HepG2 (cell line): ENCODE measurements at regions not wholly inside any gene's neighbourhood (a gene's known extent, or its start where the extent isn't known, plus 50 kb on each side); places are given as distances from the start of the nearest gene placed in this dataset.

Source experiments
- ATAC-seq: fragments of 200-7000 bp; cut with Tn5 transposase; 3 replicates; pipeline ENCODE4 v1.9.1; 2020; ENCODE audit warnings: mild to moderate bottlenecking, moderate library complexity
- BruUV-seq: library from RNA; stranded (reverse); fragments of 400-500 nt; replicated peaks from 2 replicates; lab custom pipeline; 2021; lab: Mats Ljungman, UMichigan
- CTCF ChIA-PET: fragments of 300-600 bp; formaldehyde crosslinking; extraction: SDS; loops from one replicate; lab custom pipeline; 2021; ENCODE audit warnings: low total read pairs, inconsistent platforms, low intra/inter-chr PET ratio; lab: Yijun Ruan, JAX
- POLR2A ChIA-PET: fragments of 350-600 bp; sonication (Branson Sonifier 250); formaldehyde crosslinking; loops from one replicate; lab custom pipeline; 2020; ENCODE audit warnings: antibody characterized with exemption, inconsistent platforms; lab: Yijun Ruan, JAX
- DNase-seq: peaks from one replicate; pipeline ENCODE4 v3.0.0-alpha.2; 2015; ENCODE audit warnings: low spot score
- FAIRE-seq: peaks from 3 replicates; lab custom pipeline; 2011; peaks lifted over from hg19 to GRCh38; lab: Jason Lieb, UNC
- H2AFZ ChIP-seq: one replicate; pipeline ENCODE4 v1.6.1; 2011; ENCODE audit warnings: low read length, inconsistent platforms
- H3K27ac ChIP-seq: fragments of 300-600 bp; 3 replicates; pipeline ENCODE4 v1.8.0; 2011; ENCODE audit warnings: mixed run types, mild to moderate bottlenecking, mixed read lengths, low read length, inconsistent platforms; ENCODE audit not compliant: insufficient read depth; ENCODE audit errors: extremely low read length
- H3K27me3 ChIP-seq, 2 experiments: fragments of 200-600 bp in 1 of 2; 2 replicates in 1 of 2; 3 replicates in 1 of 2; pipeline versions ENCODE4 v1.6.0 to v1.8.0; 2011; ENCODE audit warnings: low read length in 2 of 2, mild to moderate bottlenecking in 2 of 2, moderate library complexity in 2 of 2, inconsistent platforms in 1 of 2; ENCODE audit not compliant: insufficient read depth in 2 of 2, control insufficient read depth in 1 of 2
- H3K36me3 ChIP-seq, 2 experiments: fragments of 200-600 bp in 1 of 2; replicated peaks in 1 of 2; 2 replicates in 1 of 2; 3 replicates in 1 of 2; pipeline versions ENCODE4 v1.5.1 to v1.8.0; 2011; ENCODE audit warnings: low read length in 2 of 2, inconsistent platforms in 1 of 2; ENCODE audit not compliant: insufficient read depth in 2 of 2, control insufficient read depth in 1 of 2
- H3K4me1 ChIP-seq: 2 replicates; pipeline ENCODE4 v1.5.1; 2012; ENCODE audit warnings: low read length, inconsistent platforms; ENCODE audit not compliant: insufficient read depth
- H3K4me2 ChIP-seq: 2 replicates; pipeline ENCODE4 v1.6.0; 2011; ENCODE audit warnings: low read depth, low read length, inconsistent platforms
- H3K4me3 ChIP-seq, 3 experiments: fragments of 200-600 bp in 1 of 3; sonication (generic), shearing (Covaris generic) in 1 of 3; replicated peaks in 1 of 3; 2 replicates each; pipeline ENCODE4 v1.5.1; 2011 to 2016; ENCODE audit warnings: low read length in 3 of 3, inconsistent platforms in 2 of 3, low read depth in 2 of 3, mild to moderate bottlenecking in 2 of 3, control low read depth in 1 of 3, mixed read lengths in 1 of 3; ENCODE audit not compliant: insufficient read depth in 1 of 3
- H3K79me2 ChIP-seq: one replicate; pipeline ENCODE4 v1.6.1; 2011; ENCODE audit warnings: low read length, inconsistent platforms; ENCODE audit not compliant: insufficient read depth
- H3K9ac ChIP-seq: 2 replicates; pipeline ENCODE4 v1.6.0; 2011; ENCODE audit warnings: mild to moderate bottlenecking, low read depth, low read length, inconsistent platforms; ENCODE audit not compliant: insufficient read depth
- H3K9me3 ChIP-seq: 2 replicates; pipeline ENCODE4 v1.5.1; 2012; ENCODE audit warnings: mild to moderate bottlenecking, low read length
- H4K20me1 ChIP-seq: 2 replicates; pipeline ENCODE4 v1.6.0; 2011; ENCODE audit warnings: inconsistent platforms, mild to moderate bottlenecking, low read length, moderate library complexity; ENCODE audit not compliant: insufficient read depth
- MXD1 ChIP-seq: sonication (generic); formaldehyde crosslinking; IDR thresholded peaks from 2 replicates; pipeline ENCODE4 v1.4.0; 2020; ENCODE audit warnings: mild to moderate bottlenecking, missing genetic modification reagents
- PCBP2 ChIP-seq: fragments of 200-400 bp; formaldehyde crosslinking; optimal IDR thresholded peaks from 2 replicates; pipeline ENCODE3; 2018; ENCODE audit warnings: low read length, low read depth; ENCODE audit not compliant: poor library complexity, severe bottlenecking
- SCMH1 ChIP-seq: sonication (generic); formaldehyde crosslinking; IDR thresholded peaks from 2 replicates; pipeline ENCODE4 v1.9.0; 2021; ENCODE audit warnings: missing genetic modification reagents, mild to moderate bottlenecking, borderline replicate concordance
- TCF7 ChIP-seq: sonication (generic); IDR thresholded peaks from 2 replicates; pipeline ENCODE4 v1.6.1; 2016; ENCODE audit warnings: antibody characterized with exemption, low read depth
- ZFP36L1 ChIP-seq: sonication (generic); formaldehyde crosslinking; IDR thresholded peaks from 2 replicates; pipeline ENCODE4 v1.8.0; 2022; ENCODE audit warnings: mild to moderate bottlenecking, missing genetic modification reagents, moderate library complexity
- ZNF556 ChIP-seq: sonication (generic); formaldehyde crosslinking; IDR thresholded peaks from 2 replicates; pipeline ENCODE4 v1.4.0; 2020; ENCODE audit warnings: mild to moderate bottlenecking, missing genetic modification reagents, borderline replicate concordance
- ZNF770 ChIP-seq: sonication (generic); formaldehyde crosslinking; IDR thresholded peaks from 2 replicates; pipeline ENCODE4 v1.5.0; 2020; ENCODE audit warnings: mild to moderate bottlenecking, missing genetic modification reagents
- WGBS: methylation state at CpG from one replicate; pipeline ENCODE4 v1.1.6; 2017; ENCODE audit warnings: low lambda C conversion rate; 5-methylcytosine and 5-hydroxymethylcytosine counted together
- in situ Hi-C: cut with HindIII; loops from 2 replicates; pipeline ENCODE4 v1.10.0; 2017; ENCODE audit warnings: low pct_unique_long_range_greater_than_20kb; ENCODE audit not compliant: extremely low pct_ligation_motif_present
- intact Hi-C: fragments of 100-400 bp; cut with micrococcal nuclease; formaldehyde crosslinking; loops from one replicate; pipeline ENCODE4 v1.10.0; 2022; ENCODE audit not compliant: unreplicated experiment

- 64% methylated on average over 5 of the region's 5 CpGs for WGBS
- in situ Hi-C loops (no loop called here), intact Hi-C loops (no loop called here)
- H3K36me3 ChIP-seq: no peaks in the 10 kb centered on the region
- H3K4me3 ChIP-seq: no peak overlapping the region
- CTCF ChIA-PET: no interaction called here
- no peak for ATAC-seq
- POLR2A ChIA-PET: no interaction called here
- H4K20me1 ChIP-seq: no peaks in the 10 kb centered on the region
- peaks cover 2 to 37% of the 10 kb centered on the region in 2 experiments; a peak in 4 of 5 replicates for H3K27me3 ChIP-seq
- no peak for FAIRE-seq
- no peak for DNase-seq
- no peak overlapping the region for H3K9ac ChIP-seq
- no peak for TF ChIP-seq ZNF556 (CRISPR knock-in tag)
- TF ChIP-seq PCBP2: no peak
- no peak for TF ChIP-seq SCMH1 (CRISPR knock-in tag)
- peak; percentile 80 for TF ChIP-seq ZNF770 (CRISPR knock-in tag)
- H2AFZ ChIP-seq: no peak overlapping the region
- H3K4me2 ChIP-seq: no peak overlapping the region
- BruUV-seq: no TSS peak
- no peak overlapping the region for H3K27ac ChIP-seq
- H3K79me2 ChIP-seq: no peaks in the 10 kb centered on the region
- no peaks in the 10 kb centered on the region for H3K9me3 ChIP-seq
- peaks cover 42% of the 10 kb centered on the region for H3K4me1 ChIP-seq
These were observed 52.0 kb upstream of the HAAO start for GRCh38 chr2:42844366-42844765.

GRCh38 chr2:42843611-42844010 is 51.2 kb upstream of the HAAO start:
- DNase-seq (no peak), ATAC-seq (no peak), FAIRE-seq (no peak)
- no peak overlapping the region for H3K27ac ChIP-seq
- peaks cover 35% of the 10 kb centered on the region for H3K4me1 ChIP-seq
- no peaks in the 10 kb centered on the region for H4K20me1 ChIP-seq
- TF ChIP-seq TCF7 (no peak), MXD1 (CRISPR knock-in tag) (no peak), ZFP36L1 (CRISPR knock-in tag) (no peak)
- intact Hi-C loops (no loop called here), in situ Hi-C loops (no loop called here)
- no peaks in the 10 kb centered on the region for H3K9me3 ChIP-seq
- no peak overlapping the region for H3K4me2 ChIP-seq
- no peak overlapping the region for H2AFZ ChIP-seq
- no peaks in the 10 kb centered on the region for H3K36me3 ChIP-seq
- ChIA-PET CTCF (no interaction called here), POLR2A (no interaction called here)
- no TSS peak for BruUV-seq
- H3K27me3 ChIP-seq: peaks cover 2 to 32% of the 10 kb centered on the region in 2 experiments; a peak in 4 of 5 replicates
- no peak overlapping the region for H3K9ac ChIP-seq
- no peak overlapping the region for H3K4me3 ChIP-seq
- no peaks in the 10 kb centered on the region for H3K79me2 ChIP-seq
